ENCODE measurements at regions not wholly inside any gene's neighbourhood (a gene's known extent, or its start where the extent isn't known, plus 50 kb on each side); places are given as distances from the start of the nearest gene placed in this dataset.
"Not testable (repeated sequence)": the region's sequence is repeated elsewhere in the genome, so short reads cannot be mapped to it uniquely, and the experiment has no call there.

GRCh38 chr20:40941133-40941610, 87.5 kb upstream of the TOP1 start:
- no peak for DNase-seq

GRCh38 chr20:40942006-40942405, 86.6 kb upstream of the TOP1 start:
- no peak for DNase-seq

DNA sequence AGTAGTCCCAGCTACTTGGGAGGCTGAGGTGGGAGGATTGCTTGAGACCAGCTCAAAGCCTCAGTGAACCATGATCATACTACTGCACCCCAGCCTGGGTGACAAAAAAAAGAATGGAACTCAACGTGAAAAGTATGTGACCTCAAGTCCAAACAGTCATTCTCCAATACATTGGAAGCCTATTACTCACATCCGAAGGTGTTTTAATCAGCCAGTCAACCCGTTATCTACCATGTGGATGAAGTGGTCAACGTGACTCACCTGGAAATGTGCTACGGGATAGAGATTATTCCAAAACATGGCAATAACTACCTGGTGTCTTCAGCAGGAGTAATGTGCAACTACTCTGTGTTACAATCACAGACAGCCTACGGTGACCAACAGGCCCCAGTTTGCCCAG, 85.8 kb upstream of the TOP1 start:
- DNase-seq: no peak

GRCh38 chr20:40943591-40943990, 85.0 kb upstream of the TOP1 start:
- no peak for DNase-seq

- DNase-seq: no peak
Measured at GRCh38 chr20:40945189-40945588, 83.4 kb upstream of the TOP1 start.

GRCh38 chr20:40945754-40946450, 82.7 kb upstream of the TOP1 start:
- DNase-seq: no peak

GRCh38 chr20:40946451-40946850, 82.2 kb upstream of the TOP1 start:
- DNase-seq: no peak

- no peak for DNase-seq
Measured at GRCh38 chr20:40948465-40949267, 80.0 kb upstream of the TOP1 start.

GRCh38 chr20:40949346-40949745, 79.3 kb upstream of the TOP1 start:
- DNase-seq: no peak

DNA sequence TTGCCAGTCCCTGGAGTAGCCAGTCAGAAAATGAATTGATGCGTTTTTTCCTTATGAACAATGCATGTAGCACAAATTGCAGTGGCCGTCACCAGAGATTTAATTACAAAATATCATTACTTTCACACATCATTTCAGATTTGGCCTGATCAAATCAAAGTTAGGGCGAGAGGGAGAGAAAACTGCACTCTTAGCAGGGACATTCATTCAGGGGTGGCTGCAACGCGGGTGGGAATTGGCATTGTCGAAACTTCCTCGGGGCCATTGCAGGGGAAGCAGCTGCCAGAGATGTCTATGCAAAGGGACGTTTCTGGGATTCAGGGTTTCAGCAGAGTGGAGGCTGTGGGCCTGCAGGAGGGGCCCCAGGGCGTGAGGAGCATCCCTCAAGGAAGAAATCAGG, 76.5 kb upstream of the TOP1 start:
- DNase-seq: no peak

GRCh38 chr20:40953416-40953815, 75.2 kb upstream of the TOP1 start:
- DNase-seq: no peak

DNA sequence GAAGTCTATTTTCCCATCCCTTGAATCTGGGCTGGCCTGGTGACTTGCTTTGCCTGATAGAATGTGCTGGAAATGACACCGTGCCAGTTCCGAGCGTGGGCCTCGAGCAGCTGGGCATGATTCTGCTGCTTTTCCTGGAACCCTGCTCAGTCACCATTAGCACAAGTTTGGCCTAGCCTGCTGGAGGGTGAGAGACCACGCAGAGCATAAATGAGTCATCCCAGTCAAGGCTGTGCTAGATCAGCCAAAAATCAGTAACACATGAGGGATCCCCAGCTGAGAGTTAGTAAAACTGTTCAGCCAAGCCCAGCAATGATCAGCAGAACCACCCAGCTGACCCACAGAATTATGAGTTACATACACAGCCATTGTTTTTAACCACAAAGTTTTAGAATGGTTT, 74.8 kb upstream of the TOP1 start:
- DNase-seq: no peak

- no peak for DNase-seq
Measured at GRCh38 chr20:40954521-40955165, 74.0 kb upstream of the TOP1 start.

- DNase-seq: no peak
Measured at GRCh38 chr20:40955326-40955725, 73.3 kb upstream of the TOP1 start.

GRCh38 chr20:40955826-40956225, 72.8 kb upstream of the TOP1 start:
- DNase-seq: not testable (repeated sequence)

- DNase-seq: no peak
Measured at GRCh38 chr20:40956542-40957264, 71.9 kb upstream of the TOP1 start.

- no peak for DNase-seq
Measured at GRCh38 chr20:40957265-40957760, 71.3 kb upstream of the TOP1 start.

DNA sequence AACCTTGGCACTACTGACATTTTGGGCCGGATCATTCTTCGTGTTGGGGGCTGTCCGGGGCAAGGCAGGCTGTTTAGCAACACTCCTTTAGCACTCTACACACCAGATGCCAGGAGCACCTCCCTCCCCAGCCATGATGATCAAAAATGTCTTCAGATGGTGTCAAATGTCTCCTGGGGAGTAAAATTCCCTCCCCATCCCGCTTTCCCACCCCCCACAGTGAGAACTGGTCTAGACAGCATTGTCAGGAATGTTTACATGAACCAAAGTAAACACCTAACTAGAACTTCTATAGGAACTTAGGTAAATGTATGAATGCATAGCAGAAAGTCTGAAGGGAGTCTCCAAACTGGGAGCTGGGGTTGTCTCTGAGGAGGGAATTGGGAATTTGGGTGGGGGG, 70.0 kb upstream of the TOP1 start:
- DNase-seq: no peak

DNA sequence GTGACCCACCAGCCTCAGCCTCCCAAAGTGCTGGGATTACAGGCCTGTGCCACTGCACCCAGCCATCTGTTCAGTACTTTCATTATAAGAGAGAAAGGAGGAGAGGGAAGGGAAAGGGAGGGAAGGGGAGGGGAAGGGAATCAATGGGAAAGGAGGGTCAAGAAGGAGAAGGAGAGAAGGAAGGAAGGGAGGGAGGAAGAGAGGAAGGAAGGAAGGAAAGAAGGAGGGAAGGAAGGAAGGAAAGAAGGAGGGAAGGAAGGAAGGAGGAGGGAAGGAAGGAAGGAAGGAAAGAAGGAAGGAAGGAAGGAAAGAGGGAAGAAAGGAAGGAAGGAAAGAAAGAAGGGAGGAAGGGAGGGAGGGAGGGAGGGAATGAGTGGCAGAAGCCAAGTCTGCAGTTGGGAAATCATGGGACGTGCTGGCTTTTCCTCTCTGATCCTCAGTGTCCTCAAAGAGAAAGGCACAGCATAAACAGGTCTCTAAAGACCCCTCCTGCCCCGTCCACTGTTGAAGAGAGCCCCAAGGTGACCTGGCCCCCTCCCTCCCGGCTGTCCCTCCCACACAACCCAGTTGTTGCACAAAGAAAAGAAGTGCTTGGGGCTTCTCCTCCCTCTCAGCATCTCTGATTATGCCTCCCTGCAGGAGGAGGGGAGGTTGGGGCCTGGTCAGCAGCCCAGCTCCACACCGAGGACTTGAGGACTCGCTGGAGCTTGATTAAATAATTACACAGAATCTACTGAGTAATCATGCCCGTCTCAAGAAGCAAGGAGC, 69.1 kb upstream of the TOP1 start:
- no peak for DNase-seq

- DNase-seq: no peak
Measured at GRCh38 chr20:40960101-40960500, 68.5 kb upstream of the TOP1 start.

DNA sequence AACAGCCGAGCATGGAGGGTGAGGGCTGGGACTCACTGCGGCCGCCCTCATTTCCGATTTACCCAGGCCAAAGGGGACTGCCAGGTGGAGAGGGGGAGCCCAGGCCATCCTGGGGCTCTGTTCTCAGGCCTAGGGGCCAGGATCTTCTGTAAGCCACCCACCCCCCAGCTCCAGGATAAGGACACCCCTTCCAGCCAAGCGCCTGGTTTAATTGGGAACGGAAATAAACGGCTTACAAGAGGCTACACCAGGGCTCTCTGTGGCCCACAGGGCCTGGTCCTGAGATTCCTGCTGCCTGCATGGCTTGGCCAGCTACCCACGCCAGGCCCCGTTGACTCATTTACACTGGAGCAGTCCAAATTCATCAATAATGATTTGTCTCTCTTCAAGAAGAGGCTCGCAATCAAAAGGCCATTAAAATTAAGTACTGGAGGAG, 68.1 kb upstream of the TOP1 start:
- DNase-seq: no peak

- DNase-seq: no peak
Measured at GRCh38 chr20:40961176-40961575, 67.4 kb upstream of the TOP1 start.

All from SIG-M5 (cell line).